ENCODE measurements at regions not wholly inside any gene's neighbourhood (a gene's known extent, or its start where the extent isn't known, plus 50 kb on each side); places are given as distances from the start of the nearest gene placed in this dataset.

DNA sequence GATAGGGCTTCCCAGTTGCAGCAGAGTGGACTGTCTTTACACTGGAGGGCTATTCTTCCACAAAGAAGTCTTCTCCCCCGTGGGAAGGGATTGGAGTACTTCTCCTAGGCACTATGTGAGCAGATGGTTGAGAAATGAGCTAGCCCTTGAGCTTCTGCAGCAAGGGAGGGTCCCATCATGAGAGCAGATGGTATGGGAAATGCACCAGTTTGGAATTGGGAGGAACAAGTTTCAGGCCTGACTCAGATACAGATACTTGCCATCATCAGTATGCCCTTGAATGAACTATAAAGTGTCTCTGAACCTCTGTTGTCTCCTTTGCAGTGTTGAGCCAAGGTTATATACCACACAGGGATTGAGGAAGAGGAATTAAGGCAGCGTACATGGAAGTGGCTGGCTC, 757.4 kb downstream of the RNF144A start:
- no peak for TF ChIP-seq EZH2 (IDR thresholded peaks at IDR 0.05; ENCODE audit: borderline replicate concordance, insufficient read depth, low read length, poor library complexity, severe bottlenecking)
- TF ChIP-seq, protein P1, sequence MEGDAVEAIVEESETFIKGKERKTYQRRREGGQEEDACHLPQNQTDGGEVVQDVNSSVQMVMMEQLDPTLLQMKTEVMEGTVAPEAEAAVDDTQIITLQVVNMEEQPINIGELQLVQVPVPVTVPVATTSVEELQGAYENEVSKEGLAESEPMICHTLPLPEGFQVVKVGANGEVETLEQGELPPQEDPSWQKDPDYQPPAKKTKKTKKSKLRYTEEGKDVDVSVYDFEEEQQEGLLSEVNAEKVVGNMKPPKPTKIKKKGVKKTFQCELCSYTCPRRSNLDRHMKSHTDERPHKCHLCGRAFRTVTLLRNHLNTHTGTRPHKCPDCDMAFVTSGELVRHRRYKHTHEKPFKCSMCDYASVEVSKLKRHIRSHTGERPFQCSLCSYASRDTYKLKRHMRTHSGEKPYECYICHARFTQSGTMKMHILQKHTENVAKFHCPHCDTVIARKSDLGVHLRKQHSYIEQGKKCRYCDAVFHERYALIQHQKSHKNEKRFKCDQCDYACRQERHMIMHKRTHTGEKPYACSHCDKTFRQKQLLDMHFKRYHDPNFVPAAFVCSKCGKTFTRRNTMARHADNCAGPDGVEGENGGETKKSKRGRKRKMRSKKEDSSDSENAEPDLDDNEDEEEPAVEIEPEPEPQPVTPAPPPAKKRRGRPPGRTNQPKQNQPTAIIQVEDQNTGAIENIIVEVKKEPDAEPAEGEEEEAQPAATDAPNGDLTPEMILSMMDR (IDR thresholded peaks at IDR 0.05; ENCODE audit: poor library complexity, severe bottlenecking): no peak
- TF ChIP-seq, protein P2, sequence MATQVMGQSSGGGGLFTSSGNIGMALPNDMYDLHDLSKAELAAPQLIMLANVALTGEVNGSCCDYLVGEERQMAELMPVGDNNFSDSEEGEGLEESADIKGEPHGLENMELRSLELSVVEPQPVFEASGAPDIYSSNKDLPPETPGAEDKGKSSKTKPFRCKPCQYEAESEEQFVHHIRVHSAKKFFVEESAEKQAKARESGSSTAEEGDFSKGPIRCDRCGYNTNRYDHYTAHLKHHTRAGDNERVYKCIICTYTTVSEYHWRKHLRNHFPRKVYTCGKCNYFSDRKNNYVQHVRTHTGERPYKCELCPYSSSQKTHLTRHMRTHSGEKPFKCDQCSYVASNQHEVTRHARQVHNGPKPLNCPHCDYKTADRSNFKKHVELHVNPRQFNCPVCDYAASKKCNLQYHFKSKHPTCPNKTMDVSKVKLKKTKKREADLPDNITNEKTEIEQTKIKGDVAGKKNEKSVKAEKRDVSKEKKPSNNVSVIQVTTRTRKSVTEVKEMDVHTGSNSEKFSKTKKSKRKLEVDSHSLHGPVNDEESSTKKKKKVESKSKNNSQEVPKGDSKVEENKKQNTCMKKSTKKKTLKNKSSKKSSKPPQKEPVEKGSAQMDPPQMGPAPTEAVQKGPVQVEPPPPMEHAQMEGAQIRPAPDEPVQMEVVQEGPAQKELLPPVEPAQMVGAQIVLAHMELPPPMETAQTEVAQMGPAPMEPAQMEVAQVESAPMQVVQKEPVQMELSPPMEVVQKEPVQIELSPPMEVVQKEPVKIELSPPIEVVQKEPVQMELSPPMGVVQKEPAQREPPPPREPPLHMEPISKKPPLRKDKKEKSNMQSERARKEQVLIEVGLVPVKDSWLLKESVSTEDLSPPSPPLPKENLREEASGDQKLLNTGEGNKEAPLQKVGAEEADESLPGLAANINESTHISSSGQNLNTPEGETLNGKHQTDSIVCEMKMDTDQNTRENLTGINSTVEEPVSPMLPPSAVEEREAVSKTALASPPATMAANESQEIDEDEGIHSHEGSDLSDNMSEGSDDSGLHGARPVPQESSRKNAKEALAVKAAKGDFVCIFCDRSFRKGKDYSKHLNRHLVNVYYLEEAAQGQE (IDR thresholded peaks at IDR 0.05; ENCODE audit: borderline replicate concordance): no peak
- no peak for TF ChIP-seq RAD21 (conservative IDR thresholded peaks at IDR 0.05)
- no peak for TF ChIP-seq SMC3 (conservative IDR thresholded peaks at IDR 0.05; ENCODE audit: poor library complexity)
- no peak for TF ChIP-seq EP300 (conservative IDR thresholded peaks at IDR 0.05; ENCODE audit: poor library complexity, severe bottlenecking)
- TF ChIP-seq POLR2AphosphoS5 (IDR thresholded peaks at IDR 0.05): no peak
- no peak for TF ChIP-seq TAF1 (IDR thresholded peaks at IDR 0.05; ENCODE audit: low read depth)
- no peak for TF ChIP-seq MXI1 (conservative IDR thresholded peaks at IDR 0.05; ENCODE audit: poor library complexity, severe bottlenecking)

Measured in neural cell (in vitro differentiated cells).